Tibial nerve (tissue), 4 donors: ENCODE measurements at regions not wholly inside any gene's neighbourhood (a gene's known extent, or its start where the extent isn't known, plus 50 kb on each side); places are given as distances from the start of the nearest gene placed in this dataset.
A peak's percentile ranks its signal among the peaks of the same experiment; 100 is the strongest.

ENCODE experiments used
- DNase-seq, 2 donors: peaks; one replicate each; pipeline ENCODE4 v3.0.0-alpha.2; 2019; ENCODE audit warnings: low spot score in 2 of 2
- H3K27ac ChIP-seq, 4 donors: fragments of 200-600 bp; sonication (generic) in 3 of 4; one replicate each; pipeline ENCODE4 v1.5.1; 2017 to 2019; ENCODE audit warnings: mild to moderate bottlenecking in 1 of 4
- H3K27me3 ChIP-seq, 2 donors: fragments of 200-600 bp; sonication (generic) in 1 of 2; one replicate each; pipeline versions ENCODE4 v1.5.1 to v1.6.0; 2017 to 2019
- H3K36me3 ChIP-seq, 3 donors: fragments of 200-600 bp; sonication (generic); one replicate each; pipeline ENCODE4 v1.5.1; 2018 to 2019
- H3K4me1 ChIP-seq, 4 donors: fragments of 200-600 bp; sonication (generic) in 3 of 4; one replicate each; pipeline ENCODE4 v1.5.1; 2017 to 2019
- H3K4me3 ChIP-seq, 4 donors: fragments of 200-600 bp; sonication (generic) in 3 of 4; one replicate each; pipeline ENCODE4 v1.5.1; 2017 to 2019; ENCODE audit warnings: mild to moderate bottlenecking in 1 of 4, moderate library complexity in 1 of 4
- H3K9me3 ChIP-seq, 4 donors: fragments of 200-600 bp; sonication (generic) in 3 of 4; one replicate each; pipeline ENCODE4 v1.5.1; 2017 to 2019
- CTCF ChIP-seq, 5 experiments: fragments of 200-600 bp in 3 of 5; fragments of 450-650 bp in 2 of 5; sonication (generic) in 3 of 5; IDR thresholded peaks; one replicate each; pipeline ENCODE4 v1.5.1; 2016 to 2019; ENCODE audit warnings: antibody characterized with exemption in 5 of 5, mild to moderate bottlenecking in 3 of 5, moderate library complexity in 2 of 5
- EP300 ChIP-seq, 2 donors: sonication (generic); formaldehyde crosslinking; IDR thresholded peaks; one replicate each; pipeline ENCODE4 v1.6.1; 2017; ENCODE audit warnings: antibody characterized with exemption in 2 of 2, mild to moderate bottlenecking in 1 of 2
- POLR2A ChIP-seq, 2 donors: fragments of 450-650 bp; IDR thresholded peaks; one replicate each; pipeline ENCODE4 v1.6.1; 2017; ENCODE audit warnings: antibody characterized with exemption in 2 of 2, mild to moderate bottlenecking in 2 of 2, moderate library complexity in 2 of 2
- WGBS, 2 donors: methylation state at CpG; one replicate each; pipeline ENCODE4 v1.1.5; 2018; 5-methylcytosine and 5-hydroxymethylcytosine counted together

DNA sequence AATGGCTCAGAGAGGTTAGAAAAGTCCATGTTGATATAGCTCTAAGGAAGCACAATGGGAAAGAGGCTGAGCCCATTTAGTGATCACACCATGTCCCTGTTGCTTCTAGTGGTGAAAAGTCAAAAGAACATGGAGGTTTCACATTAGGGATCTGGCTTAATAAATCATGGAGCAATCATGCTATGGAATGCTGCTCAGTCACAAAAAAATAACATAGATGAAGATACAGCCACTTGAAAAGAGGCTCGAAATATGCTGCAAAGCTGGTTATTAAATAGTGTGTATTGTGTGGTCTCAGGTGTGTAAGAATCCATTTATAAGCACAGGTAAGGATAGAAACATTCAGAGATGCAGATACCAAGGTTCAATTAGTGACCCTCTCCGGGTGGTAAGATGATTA, 63.6 kb upstream of the CPO start:
- 75 to 79% methylated on average over 2 of the region's 2 CpGs for WGBS, 2 donors
- Histone ChIP-seq H3K36me3 (no peaks in the 10 kb centered on the region), H3K27me3 (no peaks in the 10 kb centered on the region), H3K27ac (no peak overlapping the region), H3K4me1 (no peaks in the 10 kb centered on the region), H3K9me3 (no peaks in the 10 kb centered on the region), H3K4me3 (no peak overlapping the region)
- no peak for DNase-seq
- no peak for TF ChIP-seq CTCF (IDR thresholded peaks at IDR 0.05)
- TF ChIP-seq EP300 (IDR thresholded peaks at IDR 0.05), result no peak
- TF ChIP-seq POLR2A (IDR thresholded peaks at IDR 0.05), result no peak

DNA sequence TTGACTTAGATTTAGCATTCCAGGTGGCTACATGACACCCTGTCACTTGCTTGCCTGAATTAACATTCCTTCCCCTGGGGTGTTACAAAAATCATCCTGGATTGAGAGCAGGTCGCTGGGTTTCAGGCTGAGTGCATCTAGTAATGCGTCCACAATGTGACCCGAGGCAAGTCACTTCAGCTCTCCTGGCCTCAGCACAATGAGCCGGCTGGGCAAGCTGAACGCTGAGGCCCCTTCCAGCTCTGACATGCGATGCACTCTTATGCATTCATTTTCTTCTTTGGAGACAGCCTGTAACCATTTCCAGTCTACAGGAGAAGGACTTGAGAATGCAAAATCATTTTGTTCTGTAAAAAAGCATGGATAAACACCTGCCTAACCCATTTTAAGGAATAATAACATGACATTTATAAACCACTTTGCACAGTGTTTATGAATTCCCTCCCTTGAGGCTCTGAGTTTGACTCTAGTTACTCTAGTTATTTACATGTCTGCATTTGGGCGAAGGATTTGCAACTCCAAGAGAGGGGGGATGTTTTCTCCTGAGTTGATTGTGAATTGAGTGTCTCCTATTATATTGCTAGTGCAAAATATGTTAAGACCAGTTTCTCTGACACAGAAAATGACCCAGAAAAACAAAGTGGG, 63.0 kb upstream of the CPO start:
- no peaks in the 10 kb centered on the region for H3K36me3 ChIP-seq
- H3K9me3 ChIP-seq, result no peaks in the 10 kb centered on the region
- no peaks in the 10 kb centered on the region for H3K4me1 ChIP-seq
- H3K27ac ChIP-seq, result no peak overlapping the region
- WGBS, 2 donors, result 39 to 50% methylated on average over 7 of the region's 7 CpGs
- TF ChIP-seq CTCF (IDR thresholded peaks at IDR 0.05), result no peak
- no peak for TF ChIP-seq POLR2A (IDR thresholded peaks at IDR 0.05)
- no peak for TF ChIP-seq EP300 (IDR thresholded peaks at IDR 0.05)
- no peak for DNase-seq
- H3K27me3 ChIP-seq, result no peaks in the 10 kb centered on the region
- no peak overlapping the region for H3K4me3 ChIP-seq

DNA sequence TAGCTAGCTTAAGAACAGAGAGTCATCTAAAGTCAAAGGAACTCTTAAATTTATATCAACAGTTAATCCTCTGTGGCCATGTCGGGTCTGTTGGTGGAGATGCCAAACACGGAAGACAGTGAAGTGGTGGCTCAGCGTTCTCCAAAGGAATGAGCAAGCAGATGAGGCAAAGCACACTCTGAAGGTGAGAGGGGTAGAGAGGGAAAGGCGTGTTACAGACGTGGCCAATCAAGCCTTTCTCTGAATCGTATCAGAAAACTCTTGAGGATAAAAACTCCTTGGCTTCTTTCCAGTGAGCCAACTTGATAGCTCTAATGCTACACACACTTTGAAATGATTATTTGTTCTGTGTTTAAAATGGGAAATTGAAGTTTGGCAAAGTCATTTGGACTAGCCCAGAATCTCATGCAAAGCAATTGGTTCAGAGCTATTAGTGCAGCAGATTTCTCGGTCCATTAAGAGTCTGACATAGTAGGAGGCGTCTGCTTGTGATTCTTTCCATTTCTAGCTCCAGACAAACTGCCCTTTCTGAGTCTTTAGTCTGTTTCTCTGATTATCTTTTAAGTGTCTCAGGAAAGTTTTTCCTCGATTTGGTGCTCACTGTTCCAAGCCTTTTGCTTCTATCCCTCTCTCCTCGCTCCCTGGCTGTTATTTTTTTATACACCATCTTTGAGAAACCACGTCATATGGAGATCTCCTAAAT, 57.5 kb upstream of the CPO start:
- H3K27ac ChIP-seq, result peak overlapping the region in 2 of 4 donors; percentile 0 to 42
- DNase-seq, result no peak
- 55 to 57% methylated on average over 11 of the region's 11 CpGs for WGBS, 2 donors
- no peaks in the 10 kb centered on the region for H3K27me3 ChIP-seq
- H3K4me3 ChIP-seq, result no peak overlapping the region
- H3K36me3 ChIP-seq, result no peaks in the 10 kb centered on the region
- H3K9me3 ChIP-seq, result no peaks in the 10 kb centered on the region
- peaks cover 0 to 6% (median 0%) of the 10 kb centered on the region in 4 donors for H3K4me1 ChIP-seq
- no peak for TF ChIP-seq EP300 (IDR thresholded peaks at IDR 0.05)

DNA sequence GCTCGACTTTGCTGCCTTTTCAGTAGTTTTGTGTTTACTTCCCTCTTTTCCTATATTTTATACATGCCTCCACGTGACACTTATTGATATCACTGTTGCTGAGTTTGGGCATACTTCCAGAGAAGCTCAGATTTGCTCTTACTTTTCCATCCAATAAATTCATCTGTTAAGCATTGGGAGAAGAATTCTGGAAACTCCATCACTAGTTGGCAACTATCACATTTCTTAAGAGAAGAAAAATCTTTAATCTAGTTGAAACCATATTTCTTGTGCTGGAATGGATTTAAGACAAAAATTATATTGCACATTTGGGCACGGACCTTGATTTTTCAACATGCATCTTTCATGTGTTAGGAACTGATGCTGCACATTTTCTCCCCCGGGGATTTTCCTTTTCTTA, 52.6 kb upstream of the CPO start:
- Histone ChIP-seq H3K9me3 (no peaks in the 10 kb centered on the region), H3K27ac (no peak overlapping the region), H3K4me3 (no peak overlapping the region), H3K27me3 (no peaks in the 10 kb centered on the region), H3K4me1 (peaks cover 0 to 6% (median 0%) of the 10 kb centered on the region in 4 donors), H3K36me3 (no peaks in the 10 kb centered on the region)
- TF ChIP-seq POLR2A (IDR thresholded peaks at IDR 0.05), result no peak
- DNase-seq, result no peak
- 60 to 73% methylated on average over 4 of the region's 4 CpGs for WGBS, 2 donors

- H3K36me3 ChIP-seq, result no peaks in the 10 kb centered on the region
- H3K4me1 ChIP-seq, result peaks cover 0 to 3% (median 0%) of the 10 kb centered on the region in 4 donors
- WGBS, 2 donors, result 68 to 87% methylated on average over 1 of the region's 1 CpG
- TF ChIP-seq CTCF (IDR thresholded peaks at IDR 0.05) (no peak), EP300 (IDR thresholded peaks at IDR 0.05) (no peak), POLR2A (IDR thresholded peaks at IDR 0.05) (no peak)
- H3K27ac ChIP-seq, result no peak overlapping the region
- no peaks in the 10 kb centered on the region for H3K9me3 ChIP-seq
- no peaks in the 10 kb centered on the region for H3K27me3 ChIP-seq
- no peak overlapping the region for H3K4me3 ChIP-seq
- DNase-seq, result no peak
These were observed 51.6 kb upstream of the CPO start for GRCh38 chr2:206887745-206888144.
